ENCODE measurements at regions not wholly inside any gene's neighbourhood (a gene's known extent, or its start where the extent isn't known, plus 50 kb on each side); places are given as distances from the start of the nearest gene placed in this dataset.

DNA sequence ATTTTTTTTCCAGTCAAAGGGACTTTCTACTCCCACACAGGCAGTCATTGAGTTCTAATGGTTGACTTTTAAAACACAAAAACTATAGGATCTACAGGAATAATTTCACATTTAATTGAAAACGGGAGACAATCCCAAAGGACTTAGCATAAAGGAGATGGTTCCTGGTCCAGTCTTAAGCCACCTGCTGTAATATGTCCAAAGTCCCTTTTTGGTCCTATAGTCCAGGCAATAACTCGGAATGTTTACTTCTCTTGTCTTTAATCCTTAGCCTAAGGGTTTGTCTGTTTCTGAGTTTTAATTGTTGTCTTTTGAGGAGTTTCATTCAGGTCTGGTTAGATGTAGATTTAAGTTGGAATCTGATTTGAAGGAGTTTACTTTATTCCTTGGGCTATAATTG, 184.9 kb downstream of the BAMBI start:
- Histone ChIP-seq H3K36me3 (ENCODE audit: control insufficient read depth, insufficient read depth, low read length) (no peaks in the 10 kb centered on the region), H3K9ac (ENCODE audit: insufficient read depth, low read length) (no peak overlapping the region), H4K20me1 (ENCODE audit: control insufficient read depth, extremely low read depth, insufficient read depth, low read length) (no peaks in the 10 kb centered on the region), H3K4me1 (ENCODE audit: control insufficient read depth, extremely low read depth, insufficient read depth, low read length) (no peaks in the 10 kb centered on the region), H3K79me2 (ENCODE audit: control insufficient read depth, insufficient read depth, low read length) (no peaks in the 10 kb centered on the region), H3K4me2 (ENCODE audit: extremely low read depth, insufficient read depth, low read length) (no peak overlapping the region), H3K9me3 (ENCODE audit: control insufficient read depth, insufficient read depth, low read depth, low read length) (no peaks in the 10 kb centered on the region), H3K27me3 (ENCODE audit: control insufficient read depth, insufficient read depth, low read length) (no peaks in the 10 kb centered on the region), H3K27ac (ENCODE audit: insufficient read depth, low read length) (no peak overlapping the region), H2AFZ (ENCODE audit: low read length) (no peak overlapping the region), H3K4me3 (replicated peaks in 1 of 4; ENCODE audit: control extremely low read depth in 1 of 4, insufficient read depth in 1 of 4, low read depth in 3 of 4, low read length in 4 of 4) (no peak overlapping the region)
- TF ChIP-seq CTCF (conservative IDR thresholded peaks at IDR 0.05 in 1 of 2, IDR thresholded peaks at IDR 0.05 in 1 of 2; ENCODE audit: low read depth in 1 of 2, low read length in 2 of 2) = no peak
- TF ChIP-seq EZH2 (IDR thresholded peaks at IDR 0.05; ENCODE audit: low read length, missing control alignments) = no peak
- no peak for DNase-seq (ENCODE audit: low read depth in 2 of 2)

- Histone ChIP-seq H4K20me1 (ENCODE audit: control insufficient read depth, extremely low read depth, insufficient read depth, low read length) (no peaks in the 10 kb centered on the region), H3K27me3 (ENCODE audit: control insufficient read depth, insufficient read depth, low read length) (no peaks in the 10 kb centered on the region), H3K27ac (ENCODE audit: insufficient read depth, low read length) (no peak overlapping the region), H3K4me2 (ENCODE audit: extremely low read depth, insufficient read depth, low read length) (no peak overlapping the region), H3K9me3 (ENCODE audit: control insufficient read depth, insufficient read depth, low read depth, low read length) (no peaks in the 10 kb centered on the region), H3K79me2 (ENCODE audit: control insufficient read depth, insufficient read depth, low read length) (no peaks in the 10 kb centered on the region), H3K4me3 (replicated peaks in 1 of 4; ENCODE audit: control extremely low read depth in 1 of 4, insufficient read depth in 1 of 4, low read depth in 3 of 4, low read length in 4 of 4) (no peak overlapping the region), H2AFZ (ENCODE audit: low read length) (no peak overlapping the region), H3K36me3 (ENCODE audit: control insufficient read depth, insufficient read depth, low read length) (no peaks in the 10 kb centered on the region), H3K4me1 (ENCODE audit: control insufficient read depth, extremely low read depth, insufficient read depth, low read length) (no peaks in the 10 kb centered on the region), H3K9ac (ENCODE audit: insufficient read depth, low read length) (no peak overlapping the region)
- DNase-seq (ENCODE audit: low read depth in 2 of 2) = no peak
- TF ChIP-seq CTCF (conservative IDR thresholded peaks at IDR 0.05 in 1 of 2, IDR thresholded peaks at IDR 0.05 in 1 of 2; ENCODE audit: low read depth in 1 of 2, low read length in 2 of 2) = no peak
- TF ChIP-seq EZH2 (IDR thresholded peaks at IDR 0.05; ENCODE audit: low read length, missing control alignments) = no peak
Measured at GRCh38 chr10:28869606-28870201, 192.4 kb downstream of the BAMBI start.

- TF ChIP-seq EZH2 (IDR thresholded peaks at IDR 0.05; ENCODE audit: low read length, missing control alignments) = no peak
- no peak for TF ChIP-seq CTCF (conservative IDR thresholded peaks at IDR 0.05 in 1 of 2, IDR thresholded peaks at IDR 0.05 in 1 of 2; ENCODE audit: low read depth in 1 of 2, low read length in 2 of 2)
- H3K4me3 ChIP-seq (replicated peaks in 1 of 4; ENCODE audit: control extremely low read depth in 1 of 4, insufficient read depth in 1 of 4, low read depth in 3 of 4, low read length in 4 of 4) = no peak overlapping the region
- DNase-seq (ENCODE audit: low read depth in 2 of 2) = no peak
Measured at GRCh38 chr10:28871665-28872064, 194.3 kb downstream of the BAMBI start.

More at GRCh38 chr10:28871665-28872064, 194.3 kb downstream of the BAMBI start:
- Histone ChIP-seq H3K4me2 (ENCODE audit: extremely low read depth, insufficient read depth, low read length) (no peak overlapping the region), H2AFZ (ENCODE audit: low read length) (no peak overlapping the region), H3K79me2 (ENCODE audit: control insufficient read depth, insufficient read depth, low read length) (no peaks in the 10 kb centered on the region), H4K20me1 (ENCODE audit: control insufficient read depth, extremely low read depth, insufficient read depth, low read length) (no peaks in the 10 kb centered on the region), H3K9me3 (ENCODE audit: control insufficient read depth, insufficient read depth, low read depth, low read length) (no peaks in the 10 kb centered on the region), H3K4me1 (ENCODE audit: control insufficient read depth, extremely low read depth, insufficient read depth, low read length) (no peaks in the 10 kb centered on the region), H3K27ac (ENCODE audit: insufficient read depth, low read length) (no peak overlapping the region), H3K9ac (ENCODE audit: insufficient read depth, low read length) (no peak overlapping the region), H3K27me3 (ENCODE audit: control insufficient read depth, insufficient read depth, low read length) (no peaks in the 10 kb centered on the region), H3K36me3 (ENCODE audit: control insufficient read depth, insufficient read depth, low read length) (no peaks in the 10 kb centered on the region)

Measured in fibroblast of lung (primary cell).